Heart left ventricle (tissue), 16 donors: ENCODE measurements at regions not wholly inside any gene's neighbourhood (a gene's known extent, or its start where the extent isn't known, plus 50 kb on each side); places are given as distances from the start of the nearest gene placed in this dataset.
"Not testable (repeated sequence)": the region's sequence is repeated elsewhere in the genome, so short reads cannot be mapped to it uniquely, and the experiment has no call there.

Experiments
- ATAC-seq, 4 donors: fragments of 200-7000 bp; cut with Tn5 transposase; one replicate each; pipeline ENCODE4 v1.9.1; 2020 to 2022; ENCODE audit warnings: moderate library complexity in 4 of 4, mild to moderate bottlenecking in 3 of 4, moderate number of reproducible peaks in 1 of 4
- DNase-seq, 5 donors: peaks; one replicate each; pipeline ENCODE4 v3.0.0-alpha.2; 2020
- H3K27ac ChIP-seq, 12 donors: fragments of 200-600 bp; sonication (generic) in 4 of 12; one replicate each; pipeline versions ENCODE4 v1.5.0 to v1.8.0; 2016 to 2022; ENCODE audit warnings: mild to moderate bottlenecking in 2 of 12
- H3K27me3 ChIP-seq, 9 donors: fragments of 200-600 bp; sonication (generic) in 2 of 9; one replicate each; pipeline versions ENCODE4 v1.5.1 to v1.8.0; 2016 to 2022; ENCODE audit warnings: mild to moderate bottlenecking in 3 of 9
- H3K36me3 ChIP-seq, 9 donors: fragments of 200-600 bp; sonication (generic) in 2 of 9; one replicate each; pipeline versions ENCODE4 v1.5.0 to v1.8.0; 2018 to 2022; ENCODE audit warnings: mild to moderate bottlenecking in 2 of 9
- H3K4me1 ChIP-seq, 12 donors: fragments of 200-600 bp; sonication (generic) in 4 of 12; one replicate each; pipeline versions ENCODE4 v1.5.0 to v1.8.0; 2016 to 2022; ENCODE audit warnings: mild to moderate bottlenecking in 3 of 12
- H3K4me3 ChIP-seq, 12 donors: fragments of 200-600 bp; sonication (generic) in 4 of 12; one replicate each; pipeline versions ENCODE4 v1.5.0 to v1.8.0; 2017 to 2022; ENCODE audit warnings: mild to moderate bottlenecking in 9 of 12, moderate library complexity in 4 of 12
- H3K9me3 ChIP-seq, 12 donors: fragments of 200-600 bp; sonication (generic) in 4 of 12; one replicate each; pipeline versions ENCODE4 v1.5.0 to v1.8.0; 2016 to 2022; ENCODE audit warnings: mild to moderate bottlenecking in 1 of 12
- POLR2A ChIP-seq, 2 donors: fragments of 450-650 bp; IDR thresholded peaks; one replicate each; pipeline ENCODE4 v1.6.1; 2017; ENCODE audit warnings: antibody characterized with exemption in 2 of 2, mild to moderate bottlenecking in 2 of 2, moderate library complexity in 2 of 2
- WGBS, 4 donors: extraction: QIAGEN DNeasy Blood & Tissue Kit in 2 of 4; methylation state at CpG; one replicate each; pipeline versions ENCODE4 v1.1.5 to v1.1.7; 2013 to 2018; 5-methylcytosine and 5-hydroxymethylcytosine counted together
- intact Hi-C, 10 donors: fragments of 100-400 bp; cut with DNase I; formaldehyde crosslinking; loops; one replicate each; pipeline versions ENCODE4 v1.11.1 to v1.14.2; 2022
- TF ChIP-seq, protein P1 (sequence below), 12 donors: fragments of 200-600 bp; sonication (generic) in 4 of 12; IDR thresholded peaks; one replicate each; pipeline versions ENCODE4 v1.5.0 to v1.8.0; 2018 to 2022; ENCODE audit warnings: antibody characterized with exemption in 12 of 12, mild to moderate bottlenecking in 5 of 12
- donor health status: ischemic (EF 13 %, LVEDD 7.1; RV severe dilation, severe dysfunction).
- donor health status: healthy with polysubstance abuse.
- donor health status: DM: no; HTN: yes; CAD: no.
- donor health status: DM: no; HTN: no; CAD: no.
- donor health status: ischemic (EF 25% LVEDD 6.9; RV normal size, moderate dysfunction).
- donor health status: ischemic (EF 25% LVEDD 5.7; RV mildly dilated, moderate dysfunction).
- donor health status: healthy.
- donor health status: DM: yes; HTN: yes; CAD: no.
- donor health status: ischemic (EF 35%, LVEDD 5.7; RV mildly dilated, moderate dysfunction).
- donor health status: nonischemic (EF 11% LVEDD 7.7; RV severe dilation, severe dysfunction).
- donor health status: DM: yes; HTN: yes; CAD: no.
- donor health status: PGD.
- donor health status: ischemic (EF 29% LVEDD 5.4; RV normal size, mild dysfunction).
- donor health status: nonischemic (EF 23%, LVEDD 6.1; RV moderate dilation, normal function).

DNA sequence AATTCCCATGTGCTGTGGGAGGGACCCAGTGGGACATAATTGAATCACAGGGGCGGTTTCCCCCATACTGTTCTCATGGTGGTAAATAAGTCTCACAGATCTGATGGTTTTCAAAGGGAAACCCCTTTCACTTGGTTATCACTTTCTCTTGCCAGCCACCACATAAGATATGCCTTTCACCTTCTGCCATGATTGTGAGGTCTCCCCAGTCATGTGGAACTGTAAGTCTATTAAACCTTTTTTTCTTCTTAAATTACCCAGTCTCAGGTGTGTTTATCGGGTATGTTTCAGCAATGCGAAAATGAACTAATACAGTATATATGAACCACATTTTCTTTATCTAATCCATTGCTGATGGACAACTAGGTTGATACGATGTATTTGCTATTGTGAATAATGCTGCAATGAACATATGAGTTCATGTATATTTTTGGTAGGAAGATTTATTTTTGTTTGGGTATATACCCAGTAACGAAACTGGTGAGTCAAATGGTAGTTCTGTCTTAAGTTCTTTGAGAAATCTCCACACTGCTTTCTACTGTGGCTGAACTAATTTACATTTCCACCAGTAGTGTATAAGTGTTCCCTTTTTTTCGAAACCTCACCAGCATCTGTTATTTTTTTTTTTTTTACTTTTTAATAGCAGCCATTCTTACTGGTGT lies 70.0 kb upstream of the HGF start:
- ATAC-seq, result no peak
- 92 to 96% (median 95%) methylated on average over 6 of the region's 6 CpGs for WGBS, 4 donors
- TF ChIP-seq, protein P1, sequence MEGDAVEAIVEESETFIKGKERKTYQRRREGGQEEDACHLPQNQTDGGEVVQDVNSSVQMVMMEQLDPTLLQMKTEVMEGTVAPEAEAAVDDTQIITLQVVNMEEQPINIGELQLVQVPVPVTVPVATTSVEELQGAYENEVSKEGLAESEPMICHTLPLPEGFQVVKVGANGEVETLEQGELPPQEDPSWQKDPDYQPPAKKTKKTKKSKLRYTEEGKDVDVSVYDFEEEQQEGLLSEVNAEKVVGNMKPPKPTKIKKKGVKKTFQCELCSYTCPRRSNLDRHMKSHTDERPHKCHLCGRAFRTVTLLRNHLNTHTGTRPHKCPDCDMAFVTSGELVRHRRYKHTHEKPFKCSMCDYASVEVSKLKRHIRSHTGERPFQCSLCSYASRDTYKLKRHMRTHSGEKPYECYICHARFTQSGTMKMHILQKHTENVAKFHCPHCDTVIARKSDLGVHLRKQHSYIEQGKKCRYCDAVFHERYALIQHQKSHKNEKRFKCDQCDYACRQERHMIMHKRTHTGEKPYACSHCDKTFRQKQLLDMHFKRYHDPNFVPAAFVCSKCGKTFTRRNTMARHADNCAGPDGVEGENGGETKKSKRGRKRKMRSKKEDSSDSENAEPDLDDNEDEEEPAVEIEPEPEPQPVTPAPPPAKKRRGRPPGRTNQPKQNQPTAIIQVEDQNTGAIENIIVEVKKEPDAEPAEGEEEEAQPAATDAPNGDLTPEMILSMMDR (IDR thresholded peaks at IDR 0.05), result no peak
- TF ChIP-seq POLR2A (IDR thresholded peaks at IDR 0.05), result no peak
- Histone ChIP-seq H3K4me3 (no peak overlapping the region), H3K27ac (no peak overlapping the region), H3K9me3 (no peaks in the 10 kb centered on the region), H3K36me3 (no peaks in the 10 kb centered on the region), H3K4me1 (no peaks in the 10 kb centered on the region), H3K27me3 (no peaks in the 10 kb centered on the region)
- intact Hi-C loops, result no loop called here
- DNase-seq, result no peak

DNA sequence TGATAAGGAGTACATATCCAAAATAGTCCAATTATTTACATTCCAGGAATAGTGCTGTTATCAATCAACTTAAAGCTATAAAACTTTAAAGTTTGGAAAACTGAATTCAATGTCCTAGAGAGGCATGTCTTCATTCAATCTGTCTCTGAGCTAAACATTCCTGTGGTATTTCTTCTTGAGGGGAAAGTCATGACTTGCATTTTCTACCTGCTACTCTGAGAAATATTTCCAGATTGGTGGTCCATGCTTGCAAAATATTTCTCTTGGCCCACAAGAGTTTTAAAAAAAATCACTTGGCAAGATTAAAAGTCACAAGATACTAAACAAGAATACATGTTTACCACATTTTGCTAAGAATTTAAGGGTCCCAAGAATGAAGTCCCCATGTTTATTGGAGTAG lies 63.6 kb upstream of the HGF start:
- H3K36me3 ChIP-seq, result no peaks in the 10 kb centered on the region
- intact Hi-C loops, result no loop called here
- ATAC-seq (no peak), DNase-seq (no peak)
- peaks cover 0 to 33% (median 10%) of the 10 kb centered on the region in 12 donors for H3K9me3 ChIP-seq
- H3K4me3 ChIP-seq, result no peak overlapping the region
- TF ChIP-seq, protein P1 (IDR thresholded peaks at IDR 0.05), result no peak
- no peak for TF ChIP-seq POLR2A (IDR thresholded peaks at IDR 0.05)
- no peaks in the 10 kb centered on the region for H3K4me1 ChIP-seq
- no peak overlapping the region for H3K27ac ChIP-seq
- no peaks in the 10 kb centered on the region for H3K27me3 ChIP-seq

GRCh38 chr7:81831883-81832282 lies 62.0 kb upstream of the HGF start:
- no peak for TF ChIP-seq POLR2A (IDR thresholded peaks at IDR 0.05)
- TF ChIP-seq, protein P1 (IDR thresholded peaks at IDR 0.05), result no peak
- DNase-seq, result no peak
- intact Hi-C loops, result no loop called here
- ATAC-seq, result no peak
- Histone ChIP-seq H3K27me3 (no peaks in the 10 kb centered on the region), H3K4me3 (no peak overlapping the region), H3K36me3 (no peaks in the 10 kb centered on the region), H3K9me3 (peaks cover 0 to 33% (median 10%) of the 10 kb centered on the region in 12 donors), H3K27ac (no peak overlapping the region), H3K4me1 (no peaks in the 10 kb centered on the region)

GRCh38 chr7:81829511-81829910 lies 59.7 kb upstream of the HGF start:
- not testable (repeated sequence) for DNase-seq, H3K27ac ChIP-seq
- WGBS, 4 donors, result 74 to 100% (median 86%) methylated on average over 2 to 4 of the region's 4 CpGs

GRCh38 chr7:81822811-81823210 lies 53.0 kb upstream of the HGF start:
- no peaks in the 10 kb centered on the region for H3K9me3 ChIP-seq
- H3K36me3 ChIP-seq, result no peaks in the 10 kb centered on the region
- no peak overlapping the region for H3K27ac ChIP-seq
- no peak for DNase-seq
- intact Hi-C loops, result no loop called here
- WGBS, 4 donors, result 69 to 92% (median 76%) methylated on average over 1 of the region's 1 CpG
- no peak for ATAC-seq
- no peak overlapping the region for H3K4me3 ChIP-seq
- H3K4me1 ChIP-seq, result no peaks in the 10 kb centered on the region
- no peaks in the 10 kb centered on the region for H3K27me3 ChIP-seq
- no peak for TF ChIP-seq POLR2A (IDR thresholded peaks at IDR 0.05)
- TF ChIP-seq, protein P1 (IDR thresholded peaks at IDR 0.05), result no peak

More at GRCh38 chr7:81829511-81829910, 59.7 kb upstream of the HGF start:
- ATAC-seq, intact Hi-C loops, H3K4me3 ChIP-seq, H3K27me3 ChIP-seq, H3K4me1 ChIP-seq, H3K36me3 ChIP-seq: not testable (repeated sequence)
- H3K9me3 ChIP-seq, result peaks cover 0 to 33% (median 10%) of the 10 kb centered on the region in 12 donors
